ENCODE measurements at regions not wholly inside any gene's neighbourhood (a gene's known extent, or its start where the extent isn't known, plus 50 kb on each side); places are given as distances from the start of the nearest gene placed in this dataset.

DNA sequence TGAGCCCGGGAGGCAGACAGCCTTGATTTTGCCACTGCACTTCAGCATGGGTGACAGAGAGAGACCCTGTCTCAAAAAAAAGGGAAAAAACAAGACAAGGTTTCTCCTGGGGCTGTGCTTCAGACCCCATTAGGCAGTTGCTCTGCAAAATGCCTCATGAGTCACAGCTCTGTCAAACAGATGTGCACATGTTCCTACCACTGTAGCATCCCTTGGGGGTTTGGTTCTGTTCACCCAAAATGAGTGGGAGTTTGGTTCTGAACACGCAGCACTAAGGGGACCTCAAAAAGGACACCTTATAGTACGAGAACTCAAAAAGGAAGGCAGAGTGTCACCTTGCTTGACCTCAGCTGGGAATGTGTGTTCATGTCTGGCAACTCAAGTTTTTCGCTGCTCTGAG, 134.9 kb downstream of the RPIA start:
- ATAC-seq = no peak
- no peak for TF ChIP-seq POLR2A (IDR thresholded peaks at IDR 0.05)
- TF ChIP-seq, protein P1, sequence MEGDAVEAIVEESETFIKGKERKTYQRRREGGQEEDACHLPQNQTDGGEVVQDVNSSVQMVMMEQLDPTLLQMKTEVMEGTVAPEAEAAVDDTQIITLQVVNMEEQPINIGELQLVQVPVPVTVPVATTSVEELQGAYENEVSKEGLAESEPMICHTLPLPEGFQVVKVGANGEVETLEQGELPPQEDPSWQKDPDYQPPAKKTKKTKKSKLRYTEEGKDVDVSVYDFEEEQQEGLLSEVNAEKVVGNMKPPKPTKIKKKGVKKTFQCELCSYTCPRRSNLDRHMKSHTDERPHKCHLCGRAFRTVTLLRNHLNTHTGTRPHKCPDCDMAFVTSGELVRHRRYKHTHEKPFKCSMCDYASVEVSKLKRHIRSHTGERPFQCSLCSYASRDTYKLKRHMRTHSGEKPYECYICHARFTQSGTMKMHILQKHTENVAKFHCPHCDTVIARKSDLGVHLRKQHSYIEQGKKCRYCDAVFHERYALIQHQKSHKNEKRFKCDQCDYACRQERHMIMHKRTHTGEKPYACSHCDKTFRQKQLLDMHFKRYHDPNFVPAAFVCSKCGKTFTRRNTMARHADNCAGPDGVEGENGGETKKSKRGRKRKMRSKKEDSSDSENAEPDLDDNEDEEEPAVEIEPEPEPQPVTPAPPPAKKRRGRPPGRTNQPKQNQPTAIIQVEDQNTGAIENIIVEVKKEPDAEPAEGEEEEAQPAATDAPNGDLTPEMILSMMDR (IDR thresholded peaks at IDR 0.05) = no peak

DNA sequence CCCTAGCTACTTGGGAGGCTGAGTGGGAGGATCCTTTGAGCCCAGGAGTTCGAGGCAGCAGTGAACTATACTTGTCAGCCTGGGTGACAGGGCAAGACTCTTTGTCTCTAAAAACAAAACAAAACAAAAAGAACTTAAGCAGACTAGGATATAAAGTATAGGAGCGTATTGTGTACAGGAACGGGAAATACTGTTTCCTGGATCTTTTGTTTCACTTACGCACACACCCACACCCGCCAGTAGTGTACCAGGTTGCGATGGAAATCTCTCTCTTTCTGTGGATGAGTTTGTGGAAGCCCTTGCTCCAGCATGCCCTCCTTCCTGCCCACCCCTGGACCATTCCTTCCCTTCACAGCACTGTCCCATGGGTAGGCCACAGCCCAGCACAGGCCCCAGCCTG, 136.3 kb downstream of the RPIA start:
- Histone ChIP-seq H3K27me3 (no peaks in the 10 kb centered on the region), H3K4me3 (no peak overlapping the region), H3K27ac (no peak overlapping the region), H3K36me3 (no peaks in the 10 kb centered on the region), H3K9me3 (no peaks in the 10 kb centered on the region), H3K4me1 (no peaks in the 10 kb centered on the region)
- intact Hi-C loops (cut with DNase I) = no loop called here
- DNase-seq (no peak), ATAC-seq (peak; percentile 12 to 62 (median 58))
- 53% methylated on average over 3 of the region's 6 CpGs for WGBS (ENCODE audit: insufficient coverage, low coverage, low lambda C conversion rate, missing lambda C conversion rate)
- TF ChIP-seq, protein P1 (IDR thresholded peaks at IDR 0.05) = no peak
- TF ChIP-seq POLR2A (IDR thresholded peaks at IDR 0.05) = no peak

More for the DNA sequence above, 134.9 kb downstream of the RPIA start:
- WGBS (ENCODE audit: insufficient coverage, low coverage, low lambda C conversion rate, missing lambda C conversion rate) = 33% methylated on average over 1 of the region's 4 CpGs
- Histone ChIP-seq H3K4me3 (no peak overlapping the region), H3K4me1 (no peaks in the 10 kb centered on the region), H3K9me3 (no peaks in the 10 kb centered on the region), H3K36me3 (no peaks in the 10 kb centered on the region), H3K27ac (no peak overlapping the region), H3K27me3 (no peaks in the 10 kb centered on the region)
- no peak for DNase-seq
- intact Hi-C loops (cut with DNase I) = no loop called here

- peak; percentile 35 to 76 (median 57) for ATAC-seq
Observed at GRCh38 chr2:88828397-88829137, 137.1 kb downstream of the RPIA start.

DNA sequence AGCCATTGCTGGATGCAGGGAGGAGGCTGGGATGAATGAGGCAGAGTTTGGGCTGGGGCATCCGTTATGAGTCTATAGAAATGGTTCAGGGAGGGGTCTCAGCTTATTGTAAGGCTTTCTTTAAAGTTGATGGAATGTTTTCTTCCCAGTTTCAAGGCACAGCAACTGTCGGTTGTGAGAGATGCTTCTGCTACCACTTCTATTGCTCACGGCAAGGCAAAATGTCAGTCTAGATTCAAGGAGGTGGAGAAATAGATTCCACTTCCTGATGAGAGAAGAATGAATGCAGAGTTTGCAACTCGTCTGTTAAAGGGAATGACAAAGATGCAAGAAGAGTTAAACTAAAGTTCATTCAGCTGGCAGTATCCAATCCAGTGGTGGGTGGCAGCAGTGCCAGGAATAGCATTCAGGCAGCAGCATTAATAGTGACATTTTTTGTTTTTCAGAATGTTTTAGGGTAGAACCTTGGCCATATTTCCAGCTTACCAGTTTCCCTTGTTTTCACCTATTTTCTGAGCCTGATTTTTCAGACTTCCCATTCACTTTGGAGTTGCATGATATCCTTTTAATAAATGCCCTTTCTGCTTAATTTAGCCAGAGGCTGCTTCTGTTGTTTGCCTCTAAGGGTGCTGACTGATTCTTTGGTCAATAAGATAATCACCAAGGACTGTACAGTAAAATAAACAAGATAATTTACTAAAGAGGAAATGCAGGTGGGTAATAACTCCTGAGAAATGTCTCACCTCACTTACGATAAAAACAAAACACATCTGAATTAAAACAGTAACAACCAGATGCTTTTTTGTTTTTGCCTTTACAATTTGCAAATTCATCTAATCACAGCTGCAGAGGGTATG, 138.4 kb downstream of the RPIA start:
- WGBS (ENCODE audit: insufficient coverage, low coverage, low lambda C conversion rate, missing lambda C conversion rate) = 41% methylated on average over 5 of the region's 5 CpGs
- Histone ChIP-seq H3K36me3 (no peaks in the 10 kb centered on the region), H3K27ac (no peak overlapping the region), H3K27me3 (no peaks in the 10 kb centered on the region), H3K4me3 (no peak overlapping the region), H3K9me3 (no peaks in the 10 kb centered on the region), H3K4me1 (no peaks in the 10 kb centered on the region)
- intact Hi-C loops (cut with DNase I) = no loop called here
- TF ChIP-seq, protein P1 (IDR thresholded peaks at IDR 0.05) = no peak
- no peak for TF ChIP-seq POLR2A (IDR thresholded peaks at IDR 0.05)
- no peak for ATAC-seq
- no peak for DNase-seq

More at GRCh38 chr2:88828397-88829137, 137.1 kb downstream of the RPIA start:
- intact Hi-C loops (cut with DNase I) = no loop called here
- no peaks in the 10 kb centered on the region for H3K36me3 ChIP-seq
- no peak overlapping the region for H3K27ac ChIP-seq
- 63% methylated on average over 3 of the region's 13 CpGs for WGBS (ENCODE audit: insufficient coverage, low coverage, low lambda C conversion rate, missing lambda C conversion rate)
- H3K4me3 ChIP-seq = no peak overlapping the region
- H3K9me3 ChIP-seq = no peaks in the 10 kb centered on the region
- peak in 1 of 3 donors; percentile 35 for DNase-seq
- TF ChIP-seq POLR2A (IDR thresholded peaks at IDR 0.05) = no peak
- TF ChIP-seq, protein P1 (IDR thresholded peaks at IDR 0.05) = no peak
- no peaks in the 10 kb centered on the region for H3K4me1 ChIP-seq
- H3K27me3 ChIP-seq = no peaks in the 10 kb centered on the region
